GM10248 (cell line): ENCODE measurements at regions not wholly inside any gene's neighbourhood (a gene's known extent, or its start where the extent isn't known, plus 50 kb on each side); places are given as distances from the start of the nearest gene placed in this dataset.

Source experiments
- CTCF ChIA-PET: fragments of 300-600 bp; sonication (Branson Sonifier 250); formaldehyde crosslinking; extraction: SDS; loops from one replicate; lab custom pipeline; 2021; ENCODE audit warnings: antibody characterized with exemption; lab: Yijun Ruan, JAX
- POLR2A ChIA-PET: fragments of 350-650 bp; sonication (Branson Sonifier 250); formaldehyde crosslinking; extraction: SDS; loops from one replicate; lab custom pipeline; 2020; ENCODE audit warnings: antibody characterized with exemption; lab: Yijun Ruan, JAX
- DNase-seq: peaks from one replicate; pipeline ENCODE4 v3.0.0; 2012; ENCODE audit errors: extremely low spot score
- TF ChIP-seq, protein P1 (sequence below): IDR thresholded peaks from 2 replicates; pipeline ENCODE4 v1.5.1; 2012; ENCODE audit warnings: mild to moderate bottlenecking, low read depth; ENCODE audit errors: extremely low read depth, missing control alignments, control extremely low read depth

DNA sequence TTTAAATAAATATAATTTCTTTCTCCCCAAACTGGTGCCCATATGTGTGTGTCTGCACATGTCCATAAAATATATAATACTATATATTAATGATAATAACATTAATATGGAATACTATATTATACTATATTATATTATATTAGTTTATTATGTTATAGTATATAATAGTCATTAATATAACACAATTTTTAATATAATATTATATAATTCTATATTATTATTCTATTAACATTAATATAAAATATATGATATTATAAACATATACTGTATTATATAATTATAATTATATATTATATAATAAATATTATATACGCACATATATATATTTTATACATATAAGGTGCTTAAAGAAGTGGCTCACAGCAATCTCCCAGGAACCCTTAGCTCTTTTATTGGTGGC is 513.0 kb upstream of the CDH11 start:
- ChIA-PET POLR2A (no interaction called here), CTCF (no interaction called here)
- TF ChIP-seq, protein P1, sequence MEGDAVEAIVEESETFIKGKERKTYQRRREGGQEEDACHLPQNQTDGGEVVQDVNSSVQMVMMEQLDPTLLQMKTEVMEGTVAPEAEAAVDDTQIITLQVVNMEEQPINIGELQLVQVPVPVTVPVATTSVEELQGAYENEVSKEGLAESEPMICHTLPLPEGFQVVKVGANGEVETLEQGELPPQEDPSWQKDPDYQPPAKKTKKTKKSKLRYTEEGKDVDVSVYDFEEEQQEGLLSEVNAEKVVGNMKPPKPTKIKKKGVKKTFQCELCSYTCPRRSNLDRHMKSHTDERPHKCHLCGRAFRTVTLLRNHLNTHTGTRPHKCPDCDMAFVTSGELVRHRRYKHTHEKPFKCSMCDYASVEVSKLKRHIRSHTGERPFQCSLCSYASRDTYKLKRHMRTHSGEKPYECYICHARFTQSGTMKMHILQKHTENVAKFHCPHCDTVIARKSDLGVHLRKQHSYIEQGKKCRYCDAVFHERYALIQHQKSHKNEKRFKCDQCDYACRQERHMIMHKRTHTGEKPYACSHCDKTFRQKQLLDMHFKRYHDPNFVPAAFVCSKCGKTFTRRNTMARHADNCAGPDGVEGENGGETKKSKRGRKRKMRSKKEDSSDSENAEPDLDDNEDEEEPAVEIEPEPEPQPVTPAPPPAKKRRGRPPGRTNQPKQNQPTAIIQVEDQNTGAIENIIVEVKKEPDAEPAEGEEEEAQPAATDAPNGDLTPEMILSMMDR = no peak
- DNase-seq = no peak

DNA sequence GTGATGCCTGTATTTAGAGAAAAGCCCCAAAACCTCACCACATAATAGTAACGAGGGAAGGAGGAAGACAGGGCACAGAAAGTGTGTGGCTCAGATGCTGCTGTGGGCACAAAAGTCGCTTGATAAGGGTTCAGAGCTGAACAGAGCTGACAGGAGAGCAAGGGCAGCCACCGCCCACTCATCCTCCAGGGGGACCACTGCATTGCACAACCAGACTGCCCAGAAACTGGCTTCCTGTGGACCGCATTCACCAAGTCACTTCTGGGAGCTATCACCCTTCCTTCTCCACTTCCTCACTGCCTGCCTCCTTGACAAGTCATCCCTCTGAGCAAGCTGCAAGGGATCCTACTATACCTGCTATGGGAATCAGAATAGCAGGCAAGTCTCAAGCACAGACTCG is 512.4 kb upstream of the CDH11 start:
- TF ChIP-seq, protein P1 = no peak
- POLR2A ChIA-PET = no interaction called here
- DNase-seq = no peak
- CTCF ChIA-PET = no interaction called here

GRCh38 chr16:65624666-65625065 is 502.8 kb upstream of the CDH11 start:
- TF ChIP-seq, protein P1 = no peak
- no peak for DNase-seq
- POLR2A ChIA-PET = no interaction called here
- CTCF ChIA-PET = no interaction called here

DNA sequence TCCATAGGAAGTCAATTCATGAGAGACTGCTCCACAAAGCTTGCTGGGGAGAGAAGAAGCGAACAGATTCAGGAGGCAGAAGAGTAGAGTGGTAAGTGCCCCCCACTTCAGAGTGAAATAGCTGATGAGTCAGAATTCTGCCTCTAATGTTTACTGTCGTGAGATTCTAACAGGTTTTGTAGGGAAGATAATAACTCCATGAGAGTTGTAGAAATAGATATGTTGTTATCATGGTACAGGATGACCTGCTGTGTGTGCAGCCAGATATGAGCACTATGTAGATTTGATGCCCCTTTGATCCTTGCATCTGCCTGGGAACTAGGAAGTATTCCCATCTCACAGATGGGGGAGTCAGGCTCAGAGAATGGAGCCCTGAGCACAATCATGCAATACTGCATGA is 502.4 kb upstream of the CDH11 start:
- ChIA-PET POLR2A (no interaction called here), CTCF (no interaction called here)
- TF ChIP-seq, protein P1 = no peak
- DNase-seq = no peak

DNA sequence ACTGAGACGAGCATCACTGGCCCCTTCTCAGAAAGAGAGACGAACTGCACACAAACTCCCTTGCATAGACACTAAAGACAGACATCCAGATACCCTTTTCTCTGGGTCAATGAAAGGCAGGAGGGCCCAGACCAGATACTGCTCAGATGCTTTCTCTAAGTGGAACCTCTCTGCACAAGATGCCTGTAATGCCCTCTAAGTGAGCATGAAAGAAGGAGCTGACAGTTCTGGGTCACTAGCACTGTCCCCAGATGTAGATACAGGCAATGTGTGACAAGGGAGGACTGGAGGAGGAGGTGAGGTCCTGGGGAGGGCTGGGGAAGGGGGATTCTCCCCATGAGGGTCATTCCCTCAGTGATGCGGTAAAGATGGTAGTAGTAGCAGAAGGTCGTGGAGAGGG is 501.0 kb upstream of the CDH11 start:
- TF ChIP-seq, protein P1 = no peak

DNA sequence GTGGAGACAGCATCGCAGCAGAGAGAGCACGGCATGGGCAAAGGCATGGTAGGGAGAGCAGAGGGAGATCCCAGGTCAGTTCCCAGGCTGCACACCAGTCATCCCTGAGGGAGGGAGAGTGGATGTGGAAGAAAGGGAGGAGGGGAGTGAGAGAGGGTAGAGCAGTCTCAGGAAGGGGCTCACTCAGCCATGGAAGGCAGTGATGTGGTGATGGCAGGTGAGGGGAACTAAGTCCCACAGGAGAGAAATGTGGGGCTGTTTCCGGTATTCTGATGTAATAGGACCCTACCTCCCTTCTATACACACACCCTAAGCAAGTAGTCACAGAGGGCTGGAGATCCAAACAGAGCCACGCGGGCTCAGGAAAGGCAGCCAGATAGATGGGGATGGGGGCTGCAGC is 500.3 kb upstream of the CDH11 start:
- POLR2A ChIA-PET = no interaction called here
- DNase-seq = no peak
- TF ChIP-seq, protein P1 = no peak
- CTCF ChIA-PET = no interaction called here

More for the DNA sequence above, 501.0 kb upstream of the CDH11 start:
- ChIA-PET CTCF (no interaction called here), POLR2A (no interaction called here)
- no peak for DNase-seq

- ChIA-PET POLR2A (no interaction called here), CTCF (interaction anchor here (1.1 kb wide), 1 partner anchor 21 kb away, joined by 3 read pairs; no protein-coding TSS in a partner anchor)
- TF ChIP-seq, protein P1 = no peak
- DNase-seq = no peak
Measured at GRCh38 chr16:65621640-65622039, 499.8 kb upstream of the CDH11 start.
